ENCODE measurements at regions not wholly inside any gene's neighbourhood (a gene's known extent, or its start where the extent isn't known, plus 50 kb on each side); places are given as distances from the start of the nearest gene placed in this dataset.

- Mint-ChIP-seq H3K27ac (no peak overlapping the region), H3K4me3 (no peak overlapping the region), H3K4me1 (no peaks in the 10 kb centered on the region), H3K36me3 (ENCODE audit: low read depth) (no peaks in the 10 kb centered on the region), H3K9me3 (peaks cover 2% of the 10 kb centered on the region), H3K27me3 (no peaks in the 10 kb centered on the region)
- ChIA-PET CTCF (no interaction called here), POLR2A (no interaction called here)
- ATAC-seq (ENCODE audit: low read depth): no peak
- TF ChIP-seq, protein P1, sequence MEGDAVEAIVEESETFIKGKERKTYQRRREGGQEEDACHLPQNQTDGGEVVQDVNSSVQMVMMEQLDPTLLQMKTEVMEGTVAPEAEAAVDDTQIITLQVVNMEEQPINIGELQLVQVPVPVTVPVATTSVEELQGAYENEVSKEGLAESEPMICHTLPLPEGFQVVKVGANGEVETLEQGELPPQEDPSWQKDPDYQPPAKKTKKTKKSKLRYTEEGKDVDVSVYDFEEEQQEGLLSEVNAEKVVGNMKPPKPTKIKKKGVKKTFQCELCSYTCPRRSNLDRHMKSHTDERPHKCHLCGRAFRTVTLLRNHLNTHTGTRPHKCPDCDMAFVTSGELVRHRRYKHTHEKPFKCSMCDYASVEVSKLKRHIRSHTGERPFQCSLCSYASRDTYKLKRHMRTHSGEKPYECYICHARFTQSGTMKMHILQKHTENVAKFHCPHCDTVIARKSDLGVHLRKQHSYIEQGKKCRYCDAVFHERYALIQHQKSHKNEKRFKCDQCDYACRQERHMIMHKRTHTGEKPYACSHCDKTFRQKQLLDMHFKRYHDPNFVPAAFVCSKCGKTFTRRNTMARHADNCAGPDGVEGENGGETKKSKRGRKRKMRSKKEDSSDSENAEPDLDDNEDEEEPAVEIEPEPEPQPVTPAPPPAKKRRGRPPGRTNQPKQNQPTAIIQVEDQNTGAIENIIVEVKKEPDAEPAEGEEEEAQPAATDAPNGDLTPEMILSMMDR (IDR thresholded peaks at IDR 0.05): no peak
- DNase-seq: no peak
- intact Hi-C loops (cut with micrococcal nuclease): no loop called here
These were observed 604.5 kb upstream of the KLF4 start for GRCh38 chr9:108093773-108094675.

DNA sequence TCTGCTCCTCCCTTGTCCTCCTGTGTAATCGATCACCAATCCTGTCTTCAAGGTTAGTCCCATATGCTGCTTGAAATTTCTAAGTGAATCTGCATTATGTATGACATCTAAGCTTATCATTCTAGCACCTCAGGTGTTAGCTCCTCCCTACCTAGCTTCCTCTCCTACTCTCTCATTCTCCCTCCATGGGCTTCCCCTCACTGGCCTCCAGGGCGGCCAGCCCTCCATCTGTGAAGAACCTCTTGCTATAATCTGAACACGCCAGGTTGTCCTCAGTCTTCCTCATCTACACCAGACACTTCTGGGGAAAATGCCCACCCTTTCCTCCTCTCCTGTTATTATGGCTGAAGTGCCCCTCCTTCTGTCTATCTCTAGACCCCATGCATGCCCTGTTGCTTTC is 599.3 kb upstream of the KLF4 start:
- intact Hi-C loops (cut with micrococcal nuclease): no loop called here
- POLR2A ChIA-PET: no interaction called here
- Mint-ChIP-seq H3K4me1 (no peaks in the 10 kb centered on the region), H3K4me3 (no peak overlapping the region), H3K36me3 (ENCODE audit: low read depth) (no peaks in the 10 kb centered on the region), H3K27me3 (no peaks in the 10 kb centered on the region), H3K9me3 (peaks cover 2% of the 10 kb centered on the region), H3K27ac (no peak overlapping the region)
- CTCF ChIA-PET: no interaction called here
- TF ChIP-seq, protein P1 (IDR thresholded peaks at IDR 0.05): no peak
- ATAC-seq (ENCODE audit: low read depth) (no peak), DNase-seq (no peak)

GRCh38 chr9:108087781-108088180 is 598.2 kb upstream of the KLF4 start:
- H3K4me3 Mint-ChIP-seq: no peak overlapping the region
- TF ChIP-seq, protein P1 (IDR thresholded peaks at IDR 0.05): no peak
- intact Hi-C loops (cut with micrococcal nuclease): no loop called here
- DNase-seq: no peak
- CTCF ChIA-PET: no interaction called here
- peaks cover under 1% of the 10 kb centered on the region for H3K9me3 Mint-ChIP-seq
- H3K36me3 Mint-ChIP-seq (ENCODE audit: low read depth): no peaks in the 10 kb centered on the region
- POLR2A ChIA-PET: no interaction called here
- ATAC-seq (ENCODE audit: low read depth): no peak
- H3K27ac Mint-ChIP-seq: no peak overlapping the region
- H3K27me3 Mint-ChIP-seq: no peaks in the 10 kb centered on the region
- no peaks in the 10 kb centered on the region for H3K4me1 Mint-ChIP-seq

DNA sequence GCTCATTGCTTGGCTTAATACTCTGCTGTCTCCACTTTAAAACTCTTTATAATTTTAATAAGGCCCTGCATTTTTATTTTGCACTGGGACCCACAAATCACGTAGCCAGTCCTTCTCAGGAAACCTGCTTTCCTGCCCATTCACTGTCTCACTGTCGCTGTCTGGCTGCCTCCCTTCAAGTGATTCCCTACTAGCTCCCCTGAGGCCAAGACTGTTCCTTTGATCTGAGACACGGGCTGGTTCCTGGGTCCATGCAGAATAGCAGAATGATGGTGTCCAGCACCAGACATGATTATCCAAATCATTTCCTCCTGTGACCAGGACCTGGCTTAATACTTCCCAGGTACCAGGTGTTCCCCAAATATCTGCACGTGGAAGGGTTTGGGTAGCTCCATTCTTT is 597.1 kb upstream of the KLF4 start:
- TF ChIP-seq, protein P1 (IDR thresholded peaks at IDR 0.05): no peak
- ATAC-seq (ENCODE audit: low read depth): no peak
- Mint-ChIP-seq H3K9me3 (no peaks in the 10 kb centered on the region), H3K4me1 (no peaks in the 10 kb centered on the region), H3K27me3 (no peaks in the 10 kb centered on the region), H3K36me3 (ENCODE audit: low read depth) (no peaks in the 10 kb centered on the region), H3K27ac (no peak overlapping the region), H3K4me3 (no peak overlapping the region)
- no peak for DNase-seq
- intact Hi-C loops (cut with micrococcal nuclease): no loop called here
- ChIA-PET CTCF (no interaction called here), POLR2A (no interaction called here)

DNA sequence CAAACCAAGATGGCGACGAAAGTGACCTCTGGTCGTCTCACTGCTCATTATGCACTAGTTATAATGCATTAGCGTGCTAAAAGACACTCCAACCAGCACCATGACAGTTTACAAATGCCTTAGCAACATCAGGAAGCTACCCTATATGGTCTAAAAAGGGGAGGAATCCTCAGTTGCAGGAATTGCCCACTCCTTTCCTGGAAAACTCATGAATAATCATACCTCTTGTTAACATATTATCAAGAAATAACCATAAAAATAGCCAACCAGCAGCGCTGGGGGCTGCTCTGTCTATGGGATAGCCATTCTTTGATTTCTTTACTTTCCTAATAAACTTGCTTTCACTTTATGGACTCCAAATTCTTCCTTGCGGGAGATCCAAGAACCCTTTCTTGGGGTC is 595.7 kb upstream of the KLF4 start:
- ATAC-seq (ENCODE audit: low read depth) (no peak), DNase-seq (no peak)
- Mint-ChIP-seq H3K27ac (no peak overlapping the region), H3K4me1 (no peaks in the 10 kb centered on the region), H3K4me3 (no peak overlapping the region), H3K9me3 (no peaks in the 10 kb centered on the region), H3K36me3 (ENCODE audit: low read depth) (no peaks in the 10 kb centered on the region), H3K27me3 (no peaks in the 10 kb centered on the region)
- intact Hi-C loops (cut with micrococcal nuclease): no loop called here
- POLR2A ChIA-PET: no interaction called here
- CTCF ChIA-PET: no interaction called here
- TF ChIP-seq, protein P1 (IDR thresholded peaks at IDR 0.05): no peak
